HEK293T (cell line): ENCODE measurements at regions not wholly inside any gene's neighbourhood (a gene's known extent, or its start where the extent isn't known, plus 50 kb on each side); places are given as distances from the start of the nearest gene placed in this dataset.

Experiments
- ARNT ChIP-seq: fragments of 450-650 bp; IDR thresholded peaks from 2 replicates; pipeline ENCODE4 v1.6.1; 2017; ENCODE audit warnings: mild to moderate bottlenecking
- BHLHE40 ChIP-seq: fragments of 450-650 bp; IDR thresholded peaks from 2 replicates; pipeline ENCODE4 v1.6.1; 2016; ENCODE audit warnings: mild to moderate bottlenecking, moderate library complexity, borderline replicate concordance
- CTBP1 ChIP-seq: fragments of 450-650 bp; IDR thresholded peaks from 2 replicates; pipeline ENCODE4 v1.6.1; 2016; ENCODE audit warnings: borderline replicate concordance
- ELF4 ChIP-seq: fragments of 450-650 bp; IDR thresholded peaks from 2 replicates; pipeline ENCODE4 v1.6.1; 2017; ENCODE audit warnings: antibody characterized with exemption
- FOXA1 ChIP-seq: fragments of 450-650 bp; IDR thresholded peaks from 2 replicates; pipeline ENCODE4 v1.6.1; 2016; ENCODE audit warnings: mild to moderate bottlenecking
- FOXK2 ChIP-seq: fragments of 450-650 bp; IDR thresholded peaks from 2 replicates; pipeline ENCODE4 v1.6.1; 2016; ENCODE audit warnings: mild to moderate bottlenecking
- FOXM1 ChIP-seq: fragments of 450-650 bp; IDR thresholded peaks from 2 replicates; pipeline ENCODE4 v1.6.1; 2017; ENCODE audit warnings: mild to moderate bottlenecking, borderline replicate concordance
- NFRKB ChIP-seq: fragments of 450-650 bp; IDR thresholded peaks from 2 replicates; pipeline ENCODE4 v1.6.1; 2016; ENCODE audit warnings: mild to moderate bottlenecking, moderate library complexity
- PKNOX1 ChIP-seq: fragments of 450-650 bp; IDR thresholded peaks from 2 replicates; pipeline ENCODE4 v1.6.1; 2016
- SP1 ChIP-seq: fragments of 450-650 bp; IDR thresholded peaks from 2 replicates; pipeline ENCODE4 v1.6.1; 2017
- SUZ12 ChIP-seq: fragments of 450-650 bp; IDR thresholded peaks from 2 replicates; pipeline ENCODE4 v1.6.1; 2016; ENCODE audit warnings: mild to moderate bottlenecking
- TARDBP ChIP-seq: fragments of 450-650 bp; IDR thresholded peaks from 2 replicates; pipeline ENCODE4 v1.6.1; 2016

- TF ChIP-seq FOXK2 (no peak), SP1 (no peak), FOXM1 (no peak), NFRKB (no peak), BHLHE40 (no peak), ARNT (no peak), ELF4 (no peak), TARDBP (no peak), SUZ12 (no peak), FOXA1 (no peak), PKNOX1 (no peak), CTBP1 (no peak)
Measured at GRCh38 chr3:73685061-73685460, 60.3 kb upstream of the PDZRN3 start.
